ENCODE measurements at regions not wholly inside any gene's neighbourhood (a gene's known extent, or its start where the extent isn't known, plus 50 kb on each side); places are given as distances from the start of the nearest gene placed in this dataset.

GRCh38 chr11:69569306-69570200, 71.4 kb upstream of the CCND1 start:
- TF ChIP-seq, protein P1, sequence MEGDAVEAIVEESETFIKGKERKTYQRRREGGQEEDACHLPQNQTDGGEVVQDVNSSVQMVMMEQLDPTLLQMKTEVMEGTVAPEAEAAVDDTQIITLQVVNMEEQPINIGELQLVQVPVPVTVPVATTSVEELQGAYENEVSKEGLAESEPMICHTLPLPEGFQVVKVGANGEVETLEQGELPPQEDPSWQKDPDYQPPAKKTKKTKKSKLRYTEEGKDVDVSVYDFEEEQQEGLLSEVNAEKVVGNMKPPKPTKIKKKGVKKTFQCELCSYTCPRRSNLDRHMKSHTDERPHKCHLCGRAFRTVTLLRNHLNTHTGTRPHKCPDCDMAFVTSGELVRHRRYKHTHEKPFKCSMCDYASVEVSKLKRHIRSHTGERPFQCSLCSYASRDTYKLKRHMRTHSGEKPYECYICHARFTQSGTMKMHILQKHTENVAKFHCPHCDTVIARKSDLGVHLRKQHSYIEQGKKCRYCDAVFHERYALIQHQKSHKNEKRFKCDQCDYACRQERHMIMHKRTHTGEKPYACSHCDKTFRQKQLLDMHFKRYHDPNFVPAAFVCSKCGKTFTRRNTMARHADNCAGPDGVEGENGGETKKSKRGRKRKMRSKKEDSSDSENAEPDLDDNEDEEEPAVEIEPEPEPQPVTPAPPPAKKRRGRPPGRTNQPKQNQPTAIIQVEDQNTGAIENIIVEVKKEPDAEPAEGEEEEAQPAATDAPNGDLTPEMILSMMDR (IDR thresholded peaks at IDR 0.05; ENCODE audit: control extremely low read depth, extremely low read depth, low read depth, missing control alignments): no peak
- ChIA-PET POLR2A (no interaction called here), CTCF (interaction anchor here (1.1 kb wide), 1 partner anchor 16 kb away, joined by 3 read pairs; no protein-coding TSS in a partner anchor)
- no peak for DNase-seq (ENCODE audit: extremely low spot score)

- TF ChIP-seq, protein P1 (IDR thresholded peaks at IDR 0.05; ENCODE audit: control extremely low read depth, extremely low read depth, low read depth, missing control alignments): no peak
- CTCF ChIA-PET: no interaction called here
- POLR2A ChIA-PET: no interaction called here
- DNase-seq (ENCODE audit: extremely low spot score): no peak
Measured at GRCh38 chr11:69572233-69572860, 68.6 kb upstream of the CCND1 start.

DNA sequence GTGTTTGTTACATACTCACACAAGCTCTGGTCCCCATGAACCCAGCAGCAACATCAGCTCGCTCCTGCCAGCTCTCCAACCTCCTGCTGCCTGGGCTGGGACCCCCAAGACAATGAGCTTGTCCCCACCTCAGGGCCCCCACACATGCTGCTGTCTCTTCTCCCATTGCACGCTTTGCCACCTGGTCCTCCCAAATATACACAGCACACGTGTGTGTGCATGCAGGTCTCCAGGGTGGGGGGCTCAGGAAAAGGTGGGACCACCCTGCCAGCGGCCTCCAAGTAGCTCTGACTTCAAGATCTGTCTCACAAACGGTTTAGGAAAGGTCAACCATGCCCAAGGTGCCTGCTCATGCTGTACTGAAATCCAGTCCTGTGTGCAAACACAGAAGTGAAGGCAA, 68.1 kb upstream of the CCND1 start:
- CTCF ChIA-PET: no interaction called here
- TF ChIP-seq, protein P1 (IDR thresholded peaks at IDR 0.05; ENCODE audit: control extremely low read depth, extremely low read depth, low read depth, missing control alignments): no peak
- DNase-seq (ENCODE audit: extremely low spot score): no peak
- POLR2A ChIA-PET: no interaction called here

DNA sequence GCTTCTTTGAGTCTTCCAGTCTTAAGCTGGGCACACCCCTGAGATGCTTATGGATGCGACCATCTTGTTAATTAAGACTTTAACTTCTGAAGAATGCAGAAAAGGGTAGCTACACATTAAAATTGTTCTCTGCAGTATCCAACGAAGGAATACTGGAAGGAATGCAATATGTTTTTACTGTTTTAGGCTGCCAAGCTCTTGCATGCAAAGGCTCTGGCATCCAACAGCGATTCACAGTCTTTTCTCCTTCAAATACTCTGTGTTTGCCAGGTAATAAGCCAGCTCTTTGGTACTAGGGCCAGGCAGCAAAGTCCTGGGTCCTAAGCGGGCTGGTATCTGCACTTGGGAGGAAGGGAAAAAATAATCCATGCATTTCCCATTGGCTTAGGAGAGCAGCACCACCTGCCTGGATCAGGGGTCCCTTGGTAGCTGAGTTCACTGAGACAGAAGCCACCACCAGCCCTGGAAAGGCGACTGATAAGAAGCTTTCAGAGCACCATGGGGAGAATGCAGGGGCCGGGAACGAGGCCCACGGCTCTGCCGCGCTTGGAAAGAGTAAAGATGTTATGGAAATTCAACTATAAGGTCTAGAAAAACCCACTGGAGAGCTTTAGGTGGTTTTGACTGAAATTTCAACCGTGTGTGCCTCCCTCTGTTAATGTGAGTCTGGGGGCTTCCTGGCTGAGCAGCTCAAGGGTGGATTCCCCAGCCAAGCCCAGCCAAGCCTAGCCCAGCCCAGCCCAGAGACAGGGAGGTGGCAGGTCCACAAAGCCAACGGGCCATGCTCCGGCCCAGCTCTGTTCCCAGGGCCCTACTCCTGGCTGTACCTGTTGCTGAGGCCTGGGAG, 67.0 kb upstream of the CCND1 start:
- no peak for DNase-seq (ENCODE audit: extremely low spot score)
- ChIA-PET CTCF (interaction anchor here (0.8 kb wide), 1 partner anchor 69 kb away, joined by 3 read pairs; no protein-coding TSS in a partner anchor), POLR2A (no interaction called here)

GRCh38 chr11:69574608-69575255, 66.2 kb upstream of the CCND1 start:
- ChIA-PET CTCF (no interaction called here), POLR2A (no interaction called here)
- DNase-seq (ENCODE audit: extremely low spot score): no peak
- TF ChIP-seq, protein P1 (IDR thresholded peaks at IDR 0.05; ENCODE audit: control extremely low read depth, extremely low read depth, low read depth, missing control alignments): no peak

More for the DNA sequence above, 67.0 kb upstream of the CCND1 start:
- TF ChIP-seq, protein P1 (IDR thresholded peaks at IDR 0.05; ENCODE audit: control extremely low read depth, extremely low read depth, low read depth, missing control alignments): no peak
